GM12878 (cell line): ENCODE measurements at regions not wholly inside any gene's neighbourhood (a gene's known extent, or its start where the extent isn't known, plus 50 kb on each side); places are given as distances from the start of the nearest gene placed in this dataset.

ENCODE experiments used
- ATAC-seq: fragments of 200-7000 bp; cut with Tn5 transposase; 3 replicates; pipeline ENCODE4 v1.9.1; 2020; ENCODE audit warnings: mild to moderate bottlenecking, moderate library complexity
- BruUV-seq: library from RNA; stranded (reverse); fragments of 400-500 nt; replicated peaks from 2 replicates; lab custom pipeline; 2021; lab: Mats Ljungman, UMichigan
- CTCF ChIA-PET: fragments of 300-600 bp; sonication (Branson Sonifier 250); formaldehyde crosslinking; extraction: SDS; loops from one replicate; lab custom pipeline; 2021; ENCODE audit warnings: inconsistent platforms; lab: Yijun Ruan, JAX
- POLR2A ChIA-PET: fragments of 350-600 bp; formaldehyde crosslinking; extraction: SDS; loops from one replicate; lab custom pipeline; 2021; ENCODE audit warnings: inconsistent platforms; lab: Charles Lee
- RAD21 ChIA-PET: fragments of 300-600 bp; sonication (Branson Sonifier 250); formaldehyde crosslinking; loops from one replicate; lab custom pipeline; 2023; ENCODE audit warnings: antibody characterized with exemption; ENCODE audit not compliant: unreplicated experiment; lab: Charles Lee
- SMC1A ChIA-PET: fragments of 300-600 bp; sonication (Branson Sonifier 250); formaldehyde crosslinking; loops from one replicate; lab custom pipeline; 2023; ENCODE audit not compliant: unreplicated experiment, uncharacterized antibody; lab: Charles Lee
- DNase-seq: peaks from one replicate; pipeline ENCODE4 v3.0.0-alpha.2; 2011; ENCODE audit warnings: low read depth, low spot score
- FAIRE-seq: peaks from 3 replicates; lab custom pipeline; 2011; peaks lifted over from hg19 to GRCh38; lab: Jason Lieb, UNC
- H2AFZ ChIP-seq: 2 replicates; pipeline ENCODE4 v1.6.0; 2011; ENCODE audit warnings: low read depth, low read length, control low read depth; ENCODE audit not compliant: control insufficient read depth
- H3K27ac ChIP-seq: 2 replicates; pipeline ENCODE4 v1.5.1; 2011; ENCODE audit warnings: control low read depth; ENCODE audit not compliant: control insufficient read depth, insufficient read depth
- H3K27me3 ChIP-seq, 2 experiments: replicated peaks in 1 of 2; 2 replicates each; pipeline versions ENCODE4 v1.6.0 to v1.6.1; 2011; ENCODE audit warnings: low read length in 1 of 2; ENCODE audit not compliant: control insufficient read depth in 2 of 2, insufficient read depth in 2 of 2
- H3K36me3 ChIP-seq, 2 experiments: 2 replicates each; pipeline ENCODE4 v1.5.1; 2011; ENCODE audit warnings: low read length in 1 of 2; ENCODE audit not compliant: control insufficient read depth in 2 of 2, insufficient read depth in 2 of 2
- H3K4me1 ChIP-seq: 2 replicates; pipeline ENCODE4 v1.6.1; 2011; ENCODE audit warnings: mild to moderate bottlenecking, low read length, moderate library complexity, mixed read lengths; ENCODE audit not compliant: control insufficient read depth, insufficient read depth
- H3K4me2 ChIP-seq: 2 replicates; pipeline ENCODE4 v1.6.0; 2011; ENCODE audit warnings: control low read depth; ENCODE audit not compliant: control insufficient read depth, insufficient read depth
- H3K4me3 ChIP-seq: fragments of 200-600 bp; sonication (generic); 2 replicates; pipeline ENCODE4 v1.5.1; 2016
- H3K79me2 ChIP-seq: 2 replicates; pipeline ENCODE4 v1.6.0; 2011; ENCODE audit warnings: low read length; ENCODE audit not compliant: control insufficient read depth, insufficient read depth
- H3K9ac ChIP-seq: 2 replicates; pipeline ENCODE4 v1.8.0; 2011; ENCODE audit warnings: low read length, control low read depth, mixed read lengths; ENCODE audit not compliant: control insufficient read depth, insufficient read depth
- H3K9me3 ChIP-seq: replicated peaks from 3 replicates; pipeline ENCODE4 v1.5.1; 2011; ENCODE audit warnings: mild to moderate bottlenecking, low read length; ENCODE audit not compliant: control insufficient read depth, insufficient read depth
- H4K20me1 ChIP-seq: 2 replicates; pipeline ENCODE4 v1.6.0; 2011; ENCODE audit not compliant: control insufficient read depth, insufficient read depth
- CHD2 ChIP-seq: IDR thresholded peaks from 2 replicates; pipeline ENCODE4 v1.6.1; 2011; ENCODE audit warnings: low read depth, low read length, improper control_type of control experiment, borderline replicate concordance
- CREB1 ChIP-seq: IDR thresholded peaks from 2 replicates; pipeline ENCODE4 v1.6.1; 2012; ENCODE audit warnings: low read depth, mild to moderate bottlenecking, inconsistent platforms
- HCFC1 ChIP-seq: fragments of 150-350 bp; IDR thresholded peaks from 2 replicates; pipeline ENCODE4 v1.6.1; 2014; ENCODE audit warnings: low read length
- KLF5 ChIP-seq: fragments of 450-650 bp; IDR thresholded peaks from 2 replicates; pipeline ENCODE4 v1.6.1; 2014; ENCODE audit warnings: mild to moderate bottlenecking; ENCODE audit not compliant: partially characterized antibody
- LARP7 ChIP-seq: fragments of 450-650 bp; IDR thresholded peaks from 2 replicates; pipeline ENCODE4 v1.6.1; 2017; ENCODE audit warnings: mild to moderate bottlenecking
- NFYA ChIP-seq: IDR thresholded peaks from 2 replicates; pipeline ENCODE4 v1.6.1; 2011; ENCODE audit warnings: low read depth, mild to moderate bottlenecking, low read length, improper control_type of control experiment, borderline replicate concordance
- NRF1 ChIP-seq: conservative IDR thresholded peaks from 2 replicates; pipeline ENCODE4 v1.6.1; 2011; ENCODE audit warnings: mild to moderate bottlenecking, low read depth, low read length, improper control_type of control experiment
- POLR2A ChIP-seq: IDR thresholded peaks from 2 replicates; pipeline ENCODE4 v1.6.1; 2011; ENCODE audit warnings: low read depth, mild to moderate bottlenecking, low read length
- ZNF207 ChIP-seq: fragments of 450-650 bp; IDR thresholded peaks from 2 replicates; pipeline ENCODE4 v1.6.1; 2014; ENCODE audit warnings: antibody characterized with exemption, mild to moderate bottlenecking, borderline replicate concordance
- ZNF274 ChIP-seq: IDR thresholded peaks from one replicate; pipeline ENCODE4 v1.8.0; 2011; ENCODE audit not compliant: insufficient read length, insufficient read depth
- WGBS: methylation state at CpG from one replicate; pipeline ENCODE4 v1.1.6; 2016; ENCODE audit warnings: low lambda C conversion rate; ENCODE audit not compliant: insufficient replicate concordance, insufficient coverage; ENCODE audit errors: missing lambda C conversion rate; 5-methylcytosine and 5-hydroxymethylcytosine counted together
- in situ Hi-C: fragments of 300-500 bp; cut with MboI; formaldehyde crosslinking; loops from 9 replicates; pipeline ENCODE4 v1.14.3; 2018; ENCODE audit warnings: mixed read lengths
- intact Hi-C: fragments of 100-400 bp; cut with micrococcal nuclease; formaldehyde crosslinking; loops from one replicate; pipeline ENCODE4 v1.14.2; 2022; ENCODE audit not compliant: unreplicated experiment
- TF ChIP-seq, protein P1 (sequence below): fragments of 450-650 bp; IDR thresholded peaks from 2 replicates; pipeline ENCODE4 v1.6.1; 2017; ENCODE audit warnings: mild to moderate bottlenecking, moderate library complexity
- TF ChIP-seq, protein P2 (sequence below): IDR thresholded peaks from 2 replicates; pipeline ENCODE4 v1.6.1; 2011; ENCODE audit warnings: low read depth, mild to moderate bottlenecking, low read length, moderate library complexity, borderline replicate concordance; ENCODE audit errors: extremely low read depth
- TF ChIP-seq, protein P3 (sequence below): fragments of 450-650 bp; IDR thresholded peaks from 2 replicates; pipeline ENCODE4 v1.6.1; 2018; ENCODE audit warnings: borderline replicate concordance, mild to moderate bottlenecking; ENCODE audit not compliant: partially characterized antibody
- TF ChIP-seq, protein P4 (sequence below): fragments of 450-650 bp; formaldehyde crosslinking; IDR thresholded peaks from 2 replicates; pipeline ENCODE4 v1.4.0; 2020; ENCODE audit warnings: mild to moderate bottlenecking, moderate library complexity

DNA sequence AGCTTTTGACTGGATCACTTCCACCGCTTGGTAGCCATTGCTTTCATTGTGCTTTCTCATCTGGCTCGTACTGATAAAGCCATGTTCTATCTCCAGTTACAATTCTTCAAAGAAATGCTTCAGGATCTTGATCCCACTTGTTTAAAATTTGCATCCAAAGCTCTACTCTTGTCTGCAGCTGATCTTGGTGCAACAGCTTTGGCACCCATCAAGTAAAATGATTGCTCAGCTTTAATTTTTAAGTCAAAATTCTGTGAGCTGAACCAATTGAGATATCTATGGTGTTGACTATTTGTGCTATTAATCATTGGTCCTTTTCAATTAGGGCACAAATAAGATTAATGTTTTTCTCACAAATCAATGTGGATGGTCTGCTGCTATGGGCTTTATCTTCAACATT lies 54.8 kb upstream of the DUSP10 start:
- H3K79me2 ChIP-seq = no peaks in the 10 kb centered on the region
- ATAC-seq (no peak), DNase-seq (no peak), FAIRE-seq (no peak)
- in situ Hi-C loops = no loop called here
- POLR2A ChIA-PET = no interaction called here
- H3K4me1 ChIP-seq = peaks cover 25% of the 10 kb centered on the region
- no peaks in the 10 kb centered on the region for H3K27me3 ChIP-seq
- CTCF ChIA-PET = interaction anchor here (1.1 kb wide), 1 partner anchor 33 kb away, joined by 3 read pairs; no protein-coding TSS in a partner anchor
- H3K4me2 ChIP-seq = no peak overlapping the region
- H3K4me3 ChIP-seq = no peak overlapping the region
- RAD21 ChIA-PET = interaction anchor here (5.3 kb wide), 1 partner anchor 19 kb away, joined by 69 read pairs; no protein-coding TSS in a partner anchor
- H2AFZ ChIP-seq = no peak overlapping the region
- no peaks in the 10 kb centered on the region for H4K20me1 ChIP-seq
- H3K9me3 ChIP-seq = peaks cover 3% of the 10 kb centered on the region
- H3K9ac ChIP-seq = no peak overlapping the region
- intact Hi-C loops = no loop called here
- no peak overlapping the region for H3K27ac ChIP-seq
- SMC1A ChIA-PET = interaction anchor here (0.7 to 4.3 kb wide), 6 partner anchors 12 to 66 kb away, joined by 3 to 26 read pairs (median 4); no protein-coding TSS in a partner anchor
- WGBS = 93% methylated on average over 2 of the region's 2 CpGs
- H3K36me3 ChIP-seq = no peaks in the 10 kb centered on the region
- no TSS peak for BruUV-seq
- TF ChIP-seq KLF5 (no peak), CHD2 (no peak), CREB1 (no peak), ZNF274 (no peak), ZNF207 (no peak), HCFC1 (no peak), NRF1 (no peak), POLR2A (no peak), LARP7 (no peak), NFYA (no peak)
- TF ChIP-seq, protein P1, sequence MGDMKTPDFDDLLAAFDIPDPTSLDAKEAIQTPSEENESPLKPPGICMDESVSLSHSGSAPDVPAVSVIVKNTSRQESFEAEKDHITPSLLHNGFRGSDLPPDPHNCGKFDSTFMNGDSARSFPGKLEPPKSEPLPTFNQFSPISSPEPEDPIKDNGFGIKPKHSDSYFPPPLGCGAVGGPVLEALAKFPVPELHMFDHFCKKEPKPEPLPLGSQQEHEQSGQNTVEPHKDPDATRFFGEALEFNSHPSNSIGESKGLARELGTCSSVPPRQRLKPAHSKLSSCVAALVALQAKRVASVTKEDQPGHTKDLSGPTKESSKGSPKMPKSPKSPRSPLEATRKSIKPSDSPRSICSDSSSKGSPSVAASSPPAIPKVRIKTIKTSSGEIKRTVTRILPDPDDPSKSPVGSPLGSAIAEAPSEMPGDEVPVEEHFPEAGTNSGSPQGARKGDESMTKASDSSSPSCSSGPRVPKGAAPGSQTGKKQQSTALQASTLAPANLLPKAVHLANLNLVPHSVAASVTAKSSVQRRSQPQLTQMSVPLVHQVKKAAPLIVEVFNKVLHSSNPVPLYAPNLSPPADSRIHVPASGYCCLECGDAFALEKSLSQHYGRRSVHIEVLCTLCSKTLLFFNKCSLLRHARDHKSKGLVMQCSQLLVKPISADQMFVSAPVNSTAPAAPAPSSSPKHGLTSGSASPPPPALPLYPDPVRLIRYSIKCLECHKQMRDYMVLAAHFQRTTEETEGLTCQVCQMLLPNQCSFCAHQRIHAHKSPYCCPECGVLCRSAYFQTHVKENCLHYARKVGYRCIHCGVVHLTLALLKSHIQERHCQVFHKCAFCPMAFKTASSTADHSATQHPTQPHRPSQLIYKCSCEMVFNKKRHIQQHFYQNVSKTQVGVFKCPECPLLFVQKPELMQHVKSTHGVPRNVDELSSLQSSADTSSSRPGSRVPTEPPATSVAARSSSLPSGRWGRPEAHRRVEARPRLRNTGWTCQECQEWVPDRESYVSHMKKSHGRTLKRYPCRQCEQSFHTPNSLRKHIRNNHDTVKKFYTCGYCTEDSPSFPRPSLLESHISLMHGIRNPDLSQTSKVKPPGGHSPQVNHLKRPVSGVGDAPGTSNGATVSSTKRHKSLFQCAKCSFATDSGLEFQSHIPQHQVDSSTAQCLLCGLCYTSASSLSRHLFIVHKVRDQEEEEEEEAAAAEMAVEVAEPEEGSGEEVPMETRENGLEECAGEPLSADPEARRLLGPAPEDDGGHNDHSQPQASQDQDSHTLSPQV = no peak
- TF ChIP-seq, protein P2, sequence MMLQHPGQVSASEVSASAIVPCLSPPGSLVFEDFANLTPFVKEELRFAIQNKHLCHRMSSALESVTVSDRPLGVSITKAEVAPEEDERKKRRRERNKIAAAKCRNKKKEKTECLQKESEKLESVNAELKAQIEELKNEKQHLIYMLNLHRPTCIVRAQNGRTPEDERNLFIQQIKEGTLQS = no peak
- TF ChIP-seq, protein P3, sequence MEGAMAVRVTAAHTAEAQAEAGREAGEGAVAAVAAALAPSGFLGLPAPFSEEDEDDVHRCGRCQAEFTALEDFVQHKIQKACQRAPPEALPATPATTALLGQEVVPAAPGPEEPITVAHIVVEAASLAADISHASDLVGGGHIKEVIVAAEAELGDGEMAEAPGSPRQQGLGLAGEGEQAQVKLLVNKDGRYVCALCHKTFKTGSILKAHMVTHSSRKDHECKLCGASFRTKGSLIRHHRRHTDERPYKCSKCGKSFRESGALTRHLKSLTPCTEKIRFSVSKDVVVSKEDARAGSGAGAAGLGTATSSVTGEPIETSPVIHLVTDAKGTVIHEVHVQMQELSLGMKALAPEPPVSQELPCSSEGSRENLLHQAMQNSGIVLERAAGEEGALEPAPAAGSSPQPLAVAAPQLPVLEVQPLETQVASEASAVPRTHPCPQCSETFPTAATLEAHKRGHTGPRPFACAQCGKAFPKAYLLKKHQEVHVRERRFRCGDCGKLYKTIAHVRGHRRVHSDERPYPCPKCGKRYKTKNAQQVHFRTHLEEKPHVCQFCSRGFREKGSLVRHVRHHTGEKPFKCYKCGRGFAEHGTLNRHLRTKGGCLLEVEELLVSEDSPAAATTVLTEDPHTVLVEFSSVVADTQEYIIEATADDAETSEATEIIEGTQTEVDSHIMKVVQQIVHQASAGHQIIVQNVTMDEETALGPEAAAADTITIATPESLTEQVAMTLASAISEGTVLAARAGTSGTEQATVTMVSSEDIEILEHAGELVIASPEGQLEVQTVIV = no peak
- TF ChIP-seq, protein P4, sequence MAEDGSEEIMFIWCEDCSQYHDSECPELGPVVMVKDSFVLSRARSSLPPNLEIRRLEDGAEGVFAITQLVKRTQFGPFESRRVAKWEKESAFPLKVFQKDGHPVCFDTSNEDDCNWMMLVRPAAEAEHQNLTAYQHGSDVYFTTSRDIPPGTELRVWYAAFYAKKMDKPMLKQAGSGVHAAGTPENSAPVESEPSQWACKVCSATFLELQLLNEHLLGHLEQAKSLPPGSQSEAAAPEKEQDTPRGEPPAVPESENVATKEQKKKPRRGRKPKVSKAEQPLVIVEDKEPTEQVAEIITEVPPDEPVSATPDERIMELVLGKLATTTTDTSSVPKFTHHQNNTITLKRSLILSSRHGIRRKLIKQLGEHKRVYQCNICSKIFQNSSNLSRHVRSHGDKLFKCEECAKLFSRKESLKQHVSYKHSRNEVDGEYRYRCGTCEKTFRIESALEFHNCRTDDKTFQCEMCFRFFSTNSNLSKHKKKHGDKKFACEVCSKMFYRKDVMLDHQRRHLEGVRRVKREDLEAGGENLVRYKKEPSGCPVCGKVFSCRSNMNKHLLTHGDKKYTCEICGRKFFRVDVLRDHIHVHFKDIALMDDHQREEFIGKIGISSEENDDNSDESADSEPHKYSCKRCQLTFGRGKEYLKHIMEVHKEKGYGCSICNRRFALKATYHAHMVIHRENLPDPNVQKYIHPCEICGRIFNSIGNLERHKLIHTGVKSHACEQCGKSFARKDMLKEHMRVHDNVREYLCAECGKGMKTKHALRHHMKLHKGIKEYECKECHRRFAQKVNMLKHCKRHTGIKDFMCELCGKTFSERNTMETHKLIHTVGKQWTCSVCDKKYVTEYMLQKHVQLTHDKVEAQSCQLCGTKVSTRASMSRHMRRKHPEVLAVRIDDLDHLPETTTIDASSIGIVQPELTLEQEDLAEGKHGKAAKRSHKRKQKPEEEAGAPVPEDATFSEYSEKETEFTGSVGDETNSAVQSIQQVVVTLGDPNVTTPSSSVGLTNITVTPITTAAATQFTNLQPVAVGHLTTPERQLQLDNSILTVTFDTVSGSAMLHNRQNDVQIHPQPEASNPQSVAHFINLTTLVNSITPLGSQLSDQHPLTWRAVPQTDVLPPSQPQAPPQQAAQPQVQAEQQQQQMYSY (CRISPR knock-in tag) = no peak
